HEK293T (cell line): ENCODE measurements at regions not wholly inside any gene's neighbourhood (a gene's known extent, or its start where the extent isn't known, plus 50 kb on each side); places are given as distances from the start of the nearest gene placed in this dataset.

Experiments used
- FOXA1 ChIP-seq: fragments of 450-650 bp; IDR thresholded peaks from 2 replicates; pipeline ENCODE4 v1.6.1; 2016; ENCODE audit warnings: mild to moderate bottlenecking
- SUZ12 ChIP-seq: fragments of 450-650 bp; IDR thresholded peaks from 2 replicates; pipeline ENCODE4 v1.6.1; 2016; ENCODE audit warnings: mild to moderate bottlenecking

DNA sequence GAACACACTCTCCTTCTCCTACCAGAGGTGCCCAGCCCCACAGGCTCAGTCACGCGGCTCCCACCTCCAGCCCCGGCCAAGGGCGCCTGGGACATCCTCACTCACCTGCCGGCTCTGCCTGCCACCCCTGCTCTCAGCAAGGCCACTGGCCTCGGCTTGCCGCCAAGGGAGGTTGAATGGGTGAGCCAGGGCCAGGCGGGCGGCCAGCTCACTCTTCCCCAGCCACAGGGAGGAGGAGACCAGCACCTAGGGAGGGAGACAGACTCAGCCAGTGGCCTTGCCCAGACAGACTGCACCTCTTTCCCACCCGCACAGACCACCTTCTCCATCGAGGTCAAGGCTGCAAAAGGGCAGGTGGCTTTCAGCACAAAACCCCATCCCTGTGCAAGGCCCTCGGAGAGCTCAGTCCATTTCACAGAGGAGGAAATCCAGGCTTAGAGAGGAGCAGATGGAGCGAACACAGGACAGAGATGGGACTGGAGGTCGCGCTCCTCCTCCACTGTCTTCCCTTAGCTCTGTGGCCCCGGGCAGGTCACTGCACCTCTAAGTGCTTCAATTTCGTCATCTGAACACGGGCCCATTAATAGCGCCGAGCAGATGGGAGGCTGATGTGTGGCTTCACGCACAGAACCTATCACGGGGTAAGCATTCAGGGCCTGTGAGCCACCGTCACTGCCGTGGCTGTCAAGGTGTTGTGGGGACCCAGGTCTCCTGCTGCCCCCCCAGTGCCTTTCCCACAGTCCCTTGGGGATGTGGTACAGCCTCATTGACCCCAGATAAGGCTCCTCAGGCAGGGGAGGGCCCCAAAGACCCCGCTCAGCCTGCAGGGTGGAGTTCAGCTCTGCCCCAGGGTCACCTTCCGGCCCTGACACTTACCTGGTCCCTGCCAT lies 56.1 kb downstream of the RMI2 start:
- TF ChIP-seq SUZ12 (no peak), FOXA1 (no peak)
